Inflammatory macrophage (primary cell): ENCODE measurements at regions not wholly inside any gene's neighbourhood (a gene's known extent, or its start where the extent isn't known, plus 50 kb on each side); places are given as distances from the start of the nearest gene placed in this dataset.
"Not testable (repeated sequence)": the region's sequence is repeated elsewhere in the genome, so short reads cannot be mapped to it uniquely, and the experiment has no call there.

Source experiments
- DNase-seq, 2 donors: peaks; one replicate each; pipeline ENCODE4 v3.0.0-alpha.2; 2020 to 2022

- DNase-seq, result not testable (repeated sequence)
Measured at GRCh38 chr10:57321400-57321854, 946.3 kb downstream of the IPMK start.

GRCh38 chr10:57320416-57320815 is 947.3 kb downstream of the IPMK start:
- no peak for DNase-seq

- no peak for DNase-seq
Measured at GRCh38 chr10:57314046-57314445, 953.0 kb upstream of the ZWINT start.

- no peak for DNase-seq
Measured at GRCh38 chr10:57303566-57303965, 942.5 kb upstream of the ZWINT start.

- no peak for DNase-seq
Measured at GRCh38 chr10:57300718-57301117, 939.7 kb upstream of the ZWINT start.

- no peak for DNase-seq
Measured at GRCh38 chr10:57294698-57295097, 933.6 kb upstream of the ZWINT start.

- no peak for DNase-seq
Measured at GRCh38 chr10:57288754-57289153, 927.7 kb upstream of the ZWINT start.

GRCh38 chr10:57262892-57263291 is 901.8 kb upstream of the ZWINT start:
- DNase-seq, result no peak

- no peak for DNase-seq
Measured at GRCh38 chr10:57260175-57260574, 899.1 kb upstream of the ZWINT start.

GRCh38 chr10:57249615-57250281 is 888.7 kb upstream of the ZWINT start:
- no peak for DNase-seq

GRCh38 chr10:57247271-57247670 is 886.2 kb upstream of the ZWINT start:
- no peak for DNase-seq

GRCh38 chr10:57225920-57226319 is 864.9 kb upstream of the ZWINT start:
- no peak for DNase-seq

- DNase-seq, result no peak
Measured at GRCh38 chr10:57224811-57225210, 863.8 kb upstream of the ZWINT start.

- no peak for DNase-seq
Measured at GRCh38 chr10:57222603-57223002, 861.5 kb upstream of the ZWINT start.

GRCh38 chr10:57222129-57222528 is 861.1 kb upstream of the ZWINT start:
- no peak for DNase-seq

GRCh38 chr10:57221674-57222073 is 860.6 kb upstream of the ZWINT start:
- no peak for DNase-seq

- no peak for DNase-seq
Measured at GRCh38 chr10:57218382-57218781, 857.3 kb upstream of the ZWINT start.

- no peak for DNase-seq
Measured at GRCh38 chr10:57202356-57202755, 841.3 kb upstream of the ZWINT start.

GRCh38 chr10:57188846-57189245 is 827.8 kb upstream of the ZWINT start:
- no peak for DNase-seq

GRCh38 chr10:57186201-57186600 is 825.1 kb upstream of the ZWINT start:
- DNase-seq, result no peak

GRCh38 chr10:57169597-57169996 is 808.5 kb upstream of the ZWINT start:
- no peak for DNase-seq

GRCh38 chr10:57168611-57169240 is 807.7 kb upstream of the ZWINT start:
- DNase-seq, result no peak

GRCh38 chr10:57165671-57166070 is 804.6 kb upstream of the ZWINT start:
- DNase-seq, result no peak

- DNase-seq, result no peak
Measured at GRCh38 chr10:57162231-57162630, 801.2 kb upstream of the ZWINT start.

- no peak for DNase-seq
Measured at GRCh38 chr10:57161157-57161556, 800.1 kb upstream of the ZWINT start.
